B cell (primary cell): ENCODE measurements at regions not wholly inside any gene's neighbourhood (a gene's known extent, or its start where the extent isn't known, plus 50 kb on each side); places are given as distances from the start of the nearest gene placed in this dataset.

Source experiments
- ATAC-seq: fragments of 200-7000 bp; cut with Tn5 transposase; one replicate; pipeline ENCODE4 v1.10.0; 2021; ENCODE audit warnings: low read depth, mild to moderate bottlenecking, moderate number of reproducible peaks, moderate library complexity
- CTCF ChIA-PET: fragments of 350-600 bp; sonication (Branson Sonifier 250); formaldehyde crosslinking; loops from one replicate; lab custom pipeline; 2021; ENCODE audit warnings: antibody characterized with exemption, inconsistent platforms; lab: Charles Lee
- POLR2A ChIA-PET: fragments of 350-600 bp; sonication (Branson Sonifier 250); formaldehyde crosslinking; loops from one replicate; lab custom pipeline; 2021; ENCODE audit warnings: antibody characterized with exemption; lab: Charles Lee
- DNase-seq: peaks from one replicate; pipeline ENCODE4 v3.0.0; 2013
- H2AFZ ChIP-seq: 2 replicates; pipeline ENCODE4 v1.6.1; 2012; ENCODE audit warnings: mild to moderate bottlenecking, low read depth, low read length; ENCODE audit not compliant: insufficient read depth, poor library complexity, severe bottlenecking
- H3K27ac ChIP-seq, 2 donors: 1 replicate in 1 of 2; 2 replicates in 1 of 2; pipeline ENCODE4 v1.5.1; 2012 to 2013; ENCODE audit warnings: low read length in 2 of 2, mild to moderate bottlenecking in 2 of 2, moderate library complexity in 1 of 2
- H3K27me3 ChIP-seq, 4 experiments: fragments of 200-600 bp in 1 of 4; sonication (generic) in 1 of 4; replicated peaks in 1 of 4; 1 replicate in 2 of 4; 2 replicates in 2 of 4; pipeline versions ENCODE4 v1.6.1 to v1.7.0; 2013 to 2016; ENCODE audit warnings: low read length in 3 of 4, mild to moderate bottlenecking in 2 of 4, mixed read lengths in 1 of 4, moderate library complexity in 1 of 4; ENCODE audit not compliant: insufficient read depth in 4 of 4, control insufficient read depth in 3 of 4; ENCODE audit errors: control extremely low read depth in 1 of 4
- H3K36me3 ChIP-seq, 2 experiments: replicated peaks in 1 of 2; 1 replicate in 1 of 2; 2 replicates in 1 of 2; pipeline versions ENCODE4 v1.6.1 to v1.7.1; 2013; ENCODE audit warnings: low read length in 1 of 2; ENCODE audit not compliant: insufficient read depth in 2 of 2, control insufficient read depth in 1 of 2; ENCODE audit errors: control extremely low read depth in 1 of 2, extremely low read depth in 1 of 2
- H3K4me1 ChIP-seq, 2 donors: fragments of 200-600 bp in 1 of 2; sonication (generic) in 1 of 2; 1 replicate in 1 of 2; 2 replicates in 1 of 2; pipeline versions ENCODE4 v1.5.1 to v1.6.1; 2013 to 2017; ENCODE audit warnings: low read length in 2 of 2; ENCODE audit not compliant: control insufficient read depth in 2 of 2, insufficient read depth in 2 of 2
- H3K4me2 ChIP-seq: replicated peaks from 2 replicates; pipeline ENCODE3; 2012; ENCODE audit warnings: mild to moderate bottlenecking, low read depth, low read length; ENCODE audit not compliant: poor library complexity, severe bottlenecking
- H3K4me3 ChIP-seq, 5 experiments: fragments of 200-600 bp in 1 of 5; sonication (generic) in 1 of 5; 1 replicate in 3 of 5; 2 replicates in 2 of 5; pipeline versions ENCODE4 v1.5.1 to v1.7.0; 2011 to 2016; ENCODE audit warnings: low read length in 4 of 5, mild to moderate bottlenecking in 4 of 5, low read depth in 2 of 5, control low read depth in 1 of 5, moderate library complexity in 1 of 5; ENCODE audit not compliant: insufficient read depth in 1 of 5; ENCODE audit errors: control extremely low read depth in 1 of 5, extremely low read depth in 1 of 5
- H3K79me2 ChIP-seq: fragments of 200-600 bp; sonication (generic); one replicate; pipeline ENCODE4 v1.6.0; 2016; ENCODE audit warnings: low read length; ENCODE audit not compliant: control insufficient read depth, insufficient read depth
- H3K9ac ChIP-seq: fragments of 200-600 bp; sonication (generic); 2 replicates; pipeline ENCODE4 v1.6.1; 2017; ENCODE audit warnings: mild to moderate bottlenecking, low read length, moderate library complexity
- H3K9me3 ChIP-seq, 3 donors: one replicate each; pipeline versions ENCODE4 v1.6.1 to v1.7.1; 2013; ENCODE audit warnings: low read length in 2 of 3; ENCODE audit not compliant: control insufficient read depth in 2 of 3, insufficient read depth in 1 of 3; ENCODE audit errors: control extremely low read depth in 1 of 3
- H4K20me1 ChIP-seq: 2 replicates; pipeline ENCODE4 v1.6.0; 2012; ENCODE audit warnings: mild to moderate bottlenecking, low read length; ENCODE audit not compliant: insufficient read depth, control insufficient read depth, poor library complexity, severe bottlenecking
- H3K27ac Mint-ChIP-seq: one replicate; pipeline ENCODE4 v1.8.0; 2021; ENCODE audit warnings: mixed read lengths
- H3K27me3 Mint-ChIP-seq: one replicate; pipeline ENCODE4 v1.8.0; 2021; ENCODE audit warnings: mixed read lengths
- H3K4me1 Mint-ChIP-seq: one replicate; pipeline ENCODE4 v1.8.0; 2021; ENCODE audit warnings: mixed read lengths
- H3K4me3 Mint-ChIP-seq: one replicate; pipeline ENCODE4 v1.8.0; 2021; ENCODE audit warnings: mixed read lengths
- H3K9me3 Mint-ChIP-seq: one replicate; pipeline ENCODE4 v1.8.0; 2022; ENCODE audit warnings: mixed read lengths; ENCODE audit not compliant: insufficient read depth
- EZH2 ChIP-seq: IDR thresholded peaks from 2 replicates; pipeline ENCODE4 v1.6.1; 2012; ENCODE audit warnings: borderline replicate concordance, low read depth, mild to moderate bottlenecking, moderate library complexity, low read length; ENCODE audit not compliant: insufficient read depth, poor library complexity, severe bottlenecking
- WGBS: methylation state at CpG from one replicate; pipeline ENCODE4 v1.1.5; 2013; ENCODE audit warnings: missing lambda C conversion rate; ENCODE audit not compliant: insufficient coverage; 5-methylcytosine and 5-hydroxymethylcytosine counted together
- intact Hi-C: fragments of 100-400 bp; cut with micrococcal nuclease; formaldehyde crosslinking; loops from one replicate; pipeline ENCODE4 v1.10.0; 2022
- TF ChIP-seq, protein P1 (sequence below): fragments of 200-600 bp; IDR thresholded peaks from one replicate; pipeline ENCODE4 v1.8.0; 2022; ENCODE audit warnings: antibody characterized with exemption, mild to moderate bottlenecking

DNA sequence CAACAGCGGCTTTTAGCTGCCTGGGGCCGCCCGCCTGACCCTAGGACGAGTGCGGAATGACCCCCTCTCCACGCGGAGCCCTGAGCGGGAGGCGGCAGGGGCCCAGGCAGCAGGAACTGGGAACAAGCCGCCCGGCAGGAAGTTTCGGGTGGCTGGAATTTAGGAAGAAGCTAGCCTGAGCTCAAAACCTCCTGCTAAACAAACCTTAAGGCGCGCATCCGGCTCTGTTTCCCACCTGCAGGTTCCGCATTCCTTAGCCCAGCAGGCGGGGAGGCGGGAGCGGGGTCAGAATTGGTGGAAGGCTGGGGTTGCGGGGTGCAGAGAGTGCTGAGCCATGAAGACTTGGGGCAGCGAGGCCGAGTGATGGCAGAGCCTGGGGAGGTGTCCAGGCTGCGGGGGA lies 813.9 kb downstream of the KCNJ18 start:
- ChIA-PET POLR2A (no interaction called here), CTCF (no interaction called here)
- H3K27ac ChIP-seq = no peak overlapping the region
- H3K27me3 ChIP-seq = no peaks in the 10 kb centered on the region
- Mint-ChIP-seq H3K27ac (no peak overlapping the region), H3K27me3 (no peaks in the 10 kb centered on the region), H3K4me1 (no peaks in the 10 kb centered on the region), H3K4me3 (no peak overlapping the region), H3K9me3 (no peaks in the 10 kb centered on the region)
- DNase-seq (no peak), ATAC-seq (no peak)
- no peak overlapping the region for H3K4me3 ChIP-seq
- no peak overlapping the region for H2AFZ ChIP-seq
- intact Hi-C loops = no loop called here
- no peaks in the 10 kb centered on the region for H3K79me2 ChIP-seq
- H4K20me1 ChIP-seq = no peaks in the 10 kb centered on the region
- no peak for TF ChIP-seq EZH2
- TF ChIP-seq, protein P1, sequence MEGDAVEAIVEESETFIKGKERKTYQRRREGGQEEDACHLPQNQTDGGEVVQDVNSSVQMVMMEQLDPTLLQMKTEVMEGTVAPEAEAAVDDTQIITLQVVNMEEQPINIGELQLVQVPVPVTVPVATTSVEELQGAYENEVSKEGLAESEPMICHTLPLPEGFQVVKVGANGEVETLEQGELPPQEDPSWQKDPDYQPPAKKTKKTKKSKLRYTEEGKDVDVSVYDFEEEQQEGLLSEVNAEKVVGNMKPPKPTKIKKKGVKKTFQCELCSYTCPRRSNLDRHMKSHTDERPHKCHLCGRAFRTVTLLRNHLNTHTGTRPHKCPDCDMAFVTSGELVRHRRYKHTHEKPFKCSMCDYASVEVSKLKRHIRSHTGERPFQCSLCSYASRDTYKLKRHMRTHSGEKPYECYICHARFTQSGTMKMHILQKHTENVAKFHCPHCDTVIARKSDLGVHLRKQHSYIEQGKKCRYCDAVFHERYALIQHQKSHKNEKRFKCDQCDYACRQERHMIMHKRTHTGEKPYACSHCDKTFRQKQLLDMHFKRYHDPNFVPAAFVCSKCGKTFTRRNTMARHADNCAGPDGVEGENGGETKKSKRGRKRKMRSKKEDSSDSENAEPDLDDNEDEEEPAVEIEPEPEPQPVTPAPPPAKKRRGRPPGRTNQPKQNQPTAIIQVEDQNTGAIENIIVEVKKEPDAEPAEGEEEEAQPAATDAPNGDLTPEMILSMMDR = no peak
- H3K4me1 ChIP-seq = no peaks in the 10 kb centered on the region
- H3K4me2 ChIP-seq = no peak overlapping the region
- H3K9ac ChIP-seq = no peak overlapping the region
- 83% methylated on average over 18 of the region's 23 CpGs for WGBS
- no peaks in the 10 kb centered on the region for H3K36me3 ChIP-seq
- peaks cover 0 to 50% (median 0%) of the 10 kb centered on the region in 3 donors for H3K9me3 ChIP-seq

DNA sequence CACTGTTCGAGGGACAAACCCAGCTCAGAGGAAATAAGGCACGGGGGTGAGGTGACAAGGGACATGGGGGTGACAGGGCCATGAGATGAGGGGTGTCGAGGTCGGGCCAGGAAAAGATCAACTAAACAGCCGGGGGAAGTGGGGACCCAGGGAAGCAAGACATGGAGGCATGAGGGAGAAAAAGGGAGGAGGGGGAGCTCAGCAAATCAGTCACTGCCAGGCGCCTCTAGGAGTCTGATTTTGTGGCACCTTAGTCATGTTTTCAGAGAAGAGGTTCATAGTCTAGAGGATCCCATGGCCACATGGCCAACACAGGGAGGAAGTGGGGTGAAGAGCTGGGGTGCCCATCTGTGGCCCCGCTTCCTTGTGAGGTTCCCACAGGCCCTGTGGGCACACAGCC lies 814.5 kb downstream of the KCNJ18 start:
- no peak for ATAC-seq
- Mint-ChIP-seq H3K27me3 (no peaks in the 10 kb centered on the region), H3K4me3 (no peak overlapping the region), H3K27ac (no peak overlapping the region), H3K9me3 (no peaks in the 10 kb centered on the region), H3K4me1 (no peaks in the 10 kb centered on the region)
- ChIA-PET POLR2A (no interaction called here), CTCF (no interaction called here)
- Histone ChIP-seq H3K79me2 (no peaks in the 10 kb centered on the region), H2AFZ (no peak overlapping the region), H4K20me1 (no peaks in the 10 kb centered on the region), H3K4me2 (no peak overlapping the region), H3K9me3 (peaks cover 0 to 50% (median 0%) of the 10 kb centered on the region in 3 donors), H3K4me3 (no peak overlapping the region), H3K27ac (no peak overlapping the region), H3K4me1 (no peaks in the 10 kb centered on the region), H3K9ac (no peak overlapping the region), H3K36me3 (no peaks in the 10 kb centered on the region), H3K27me3 (no peaks in the 10 kb centered on the region)
- WGBS = 86% methylated on average over 7 of the region's 7 CpGs
- no peak for DNase-seq
- intact Hi-C loops = no loop called here
- TF ChIP-seq, protein P1 = no peak
- TF ChIP-seq EZH2 = no peak
